ENCODE measurements at regions not wholly inside any gene's neighbourhood (a gene's known extent, or its start where the extent isn't known, plus 50 kb on each side); places are given as distances from the start of the nearest gene placed in this dataset.

DNA sequence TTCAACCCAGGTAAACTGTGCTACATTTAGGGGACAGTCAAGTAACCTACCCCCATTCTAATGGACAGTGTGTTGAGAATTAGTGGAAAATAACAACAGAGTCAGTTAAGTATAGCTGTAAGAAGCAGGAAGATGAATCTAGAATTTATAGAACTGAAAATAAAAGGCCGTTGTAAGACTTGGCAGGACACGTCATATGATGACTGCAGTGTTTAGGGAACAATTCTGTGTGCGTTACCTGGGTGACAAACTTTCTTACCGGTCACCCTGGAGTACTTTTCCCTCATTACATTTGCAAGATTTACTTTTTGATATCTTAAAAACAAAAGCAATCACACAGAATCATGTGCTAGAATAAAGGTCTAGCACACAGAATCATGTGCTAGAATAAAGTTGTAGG lies 536.3 kb upstream of the ZNF717 start:
- TF ChIP-seq, protein P1, sequence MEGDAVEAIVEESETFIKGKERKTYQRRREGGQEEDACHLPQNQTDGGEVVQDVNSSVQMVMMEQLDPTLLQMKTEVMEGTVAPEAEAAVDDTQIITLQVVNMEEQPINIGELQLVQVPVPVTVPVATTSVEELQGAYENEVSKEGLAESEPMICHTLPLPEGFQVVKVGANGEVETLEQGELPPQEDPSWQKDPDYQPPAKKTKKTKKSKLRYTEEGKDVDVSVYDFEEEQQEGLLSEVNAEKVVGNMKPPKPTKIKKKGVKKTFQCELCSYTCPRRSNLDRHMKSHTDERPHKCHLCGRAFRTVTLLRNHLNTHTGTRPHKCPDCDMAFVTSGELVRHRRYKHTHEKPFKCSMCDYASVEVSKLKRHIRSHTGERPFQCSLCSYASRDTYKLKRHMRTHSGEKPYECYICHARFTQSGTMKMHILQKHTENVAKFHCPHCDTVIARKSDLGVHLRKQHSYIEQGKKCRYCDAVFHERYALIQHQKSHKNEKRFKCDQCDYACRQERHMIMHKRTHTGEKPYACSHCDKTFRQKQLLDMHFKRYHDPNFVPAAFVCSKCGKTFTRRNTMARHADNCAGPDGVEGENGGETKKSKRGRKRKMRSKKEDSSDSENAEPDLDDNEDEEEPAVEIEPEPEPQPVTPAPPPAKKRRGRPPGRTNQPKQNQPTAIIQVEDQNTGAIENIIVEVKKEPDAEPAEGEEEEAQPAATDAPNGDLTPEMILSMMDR (IDR thresholded peaks at IDR 0.05; ENCODE audit: low read depth, low read length): no peak
- Histone ChIP-seq H3K27me3 (no peaks in the 10 kb centered on the region), H3K27ac (no peak overlapping the region), H3K4me3 (no peak overlapping the region), H3K4me1 (ENCODE audit: low read depth) (no peaks in the 10 kb centered on the region), H3K9me3 (ENCODE audit: low read depth) (no peaks in the 10 kb centered on the region), H3K36me3 (no peaks in the 10 kb centered on the region)
- no peak for DNase-seq (ENCODE audit: low read depth in 1 of 2, low spot score in 1 of 2)

DNA sequence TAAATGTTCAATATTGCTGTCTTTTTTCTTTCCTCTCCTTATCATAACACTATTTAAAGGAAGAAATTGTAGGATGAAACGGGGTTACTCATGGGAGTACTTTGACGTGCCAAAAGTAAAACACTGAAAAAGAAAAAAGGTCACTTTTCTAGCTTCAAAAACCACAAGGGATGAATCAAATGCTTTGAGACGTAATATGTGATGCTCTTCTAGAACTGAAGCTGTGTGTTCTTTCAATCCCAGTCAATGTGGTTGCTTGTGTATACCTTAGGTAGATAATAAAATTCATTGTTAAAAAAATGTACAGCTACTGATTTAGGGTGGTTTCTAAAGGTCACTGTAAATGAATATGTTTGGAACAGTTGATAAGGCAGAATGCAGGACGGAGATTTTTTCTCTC lies 538.8 kb upstream of the ZNF717 start:
- H3K4me1 ChIP-seq (ENCODE audit: low read depth): no peaks in the 10 kb centered on the region
- H3K36me3 ChIP-seq: no peaks in the 10 kb centered on the region
- no peaks in the 10 kb centered on the region for H3K27me3 ChIP-seq
- no peak overlapping the region for H3K4me3 ChIP-seq
- H3K9me3 ChIP-seq (ENCODE audit: low read depth): no peaks in the 10 kb centered on the region
- no peak for DNase-seq (ENCODE audit: low read depth in 1 of 2, low spot score in 1 of 2)
- H3K27ac ChIP-seq: no peak overlapping the region
- TF ChIP-seq, protein P1 (IDR thresholded peaks at IDR 0.05; ENCODE audit: low read depth, low read length): no peak

DNA sequence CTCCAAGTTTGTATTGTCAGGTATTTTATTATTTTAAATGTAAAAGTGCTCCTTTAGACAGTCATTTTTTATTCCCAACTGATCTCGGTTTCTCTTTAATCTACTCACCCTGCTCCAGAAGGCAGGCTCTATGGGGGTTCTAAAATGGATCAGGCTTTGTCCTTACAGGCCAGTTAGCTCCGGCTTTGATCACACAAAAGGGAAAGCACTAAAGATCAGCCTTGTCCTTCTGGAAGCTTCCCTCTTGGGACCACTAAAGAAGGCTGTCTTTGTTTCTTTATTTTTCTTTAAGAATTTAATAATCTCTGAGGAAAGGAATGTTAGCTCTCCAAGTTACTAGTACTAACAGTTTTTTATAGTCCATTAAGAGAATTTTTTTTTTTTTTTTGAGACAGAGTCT lies 560.5 kb upstream of the ZNF717 start:
- no peaks in the 10 kb centered on the region for H3K9me3 ChIP-seq (ENCODE audit: low read depth)
- DNase-seq (ENCODE audit: low read depth in 1 of 2, low spot score in 1 of 2): no peak
- no peaks in the 10 kb centered on the region for H3K27me3 ChIP-seq
- TF ChIP-seq, protein P1 (IDR thresholded peaks at IDR 0.05; ENCODE audit: low read depth, low read length): no peak
- H3K4me3 ChIP-seq: no peak overlapping the region
- no peaks in the 10 kb centered on the region for H3K4me1 ChIP-seq (ENCODE audit: low read depth)
- no peaks in the 10 kb centered on the region for H3K36me3 ChIP-seq
- H3K27ac ChIP-seq: no peak overlapping the region

DNA sequence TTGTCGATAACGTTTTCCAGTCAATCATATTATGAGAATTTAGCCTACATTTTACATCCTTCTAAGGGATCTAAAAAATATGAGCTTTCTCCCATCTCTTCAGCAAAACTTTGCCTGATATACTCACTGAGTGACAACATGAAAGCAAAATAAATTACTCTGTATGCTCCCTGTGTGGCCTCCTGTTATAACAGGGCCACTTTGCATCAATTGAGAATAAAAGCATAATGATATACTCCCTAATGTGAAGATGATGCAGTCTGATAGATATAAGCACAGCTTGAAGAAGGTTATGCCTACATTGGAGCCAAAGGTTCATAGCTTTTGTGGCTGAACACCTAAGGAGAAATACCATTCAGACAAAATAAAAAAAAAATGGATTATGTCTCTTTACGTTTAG lies 561.3 kb upstream of the ZNF717 start:
- Histone ChIP-seq H3K36me3 (no peaks in the 10 kb centered on the region), H3K27me3 (no peaks in the 10 kb centered on the region), H3K4me3 (no peak overlapping the region), H3K4me1 (ENCODE audit: low read depth) (no peaks in the 10 kb centered on the region), H3K9me3 (ENCODE audit: low read depth) (no peaks in the 10 kb centered on the region), H3K27ac (no peak overlapping the region)
- TF ChIP-seq, protein P1 (IDR thresholded peaks at IDR 0.05; ENCODE audit: low read depth, low read length): no peak
- no peak for DNase-seq (ENCODE audit: low read depth in 1 of 2, low spot score in 1 of 2)

DNA sequence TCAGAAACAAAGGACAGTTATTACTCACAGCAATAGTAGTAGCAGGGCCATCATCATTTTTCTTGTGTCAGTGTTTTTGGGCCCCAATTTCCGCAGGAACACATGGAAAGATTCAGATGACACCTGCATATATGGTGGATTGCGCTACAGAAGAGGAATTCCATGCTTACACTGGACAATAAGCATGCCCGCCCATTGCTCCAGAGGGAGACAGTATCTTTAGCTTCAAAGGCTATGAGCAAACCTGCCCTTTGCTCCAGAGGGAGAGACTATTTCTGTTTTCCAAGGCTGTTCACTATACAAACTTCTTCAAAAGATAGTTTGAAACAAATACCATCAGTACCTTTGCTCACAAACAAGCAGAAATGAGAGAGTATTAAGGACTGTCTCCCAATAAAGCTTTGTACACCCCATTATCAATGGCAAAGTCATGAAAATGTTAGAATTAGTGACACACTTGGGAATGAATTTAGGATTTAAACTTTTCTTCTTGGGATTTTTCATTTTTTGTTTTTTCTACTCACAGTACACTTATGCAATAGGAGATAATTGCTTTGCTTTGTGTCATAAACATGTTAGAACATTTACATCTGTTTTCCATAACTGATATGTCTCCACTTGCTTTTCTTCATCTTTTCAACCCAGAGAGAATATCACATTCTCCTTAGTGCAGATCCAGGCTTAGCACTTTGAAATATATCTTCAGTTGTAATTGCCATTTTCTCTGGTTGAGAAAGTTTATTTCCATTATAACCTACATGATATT lies 564.5 kb upstream of the ZNF717 start:
- Histone ChIP-seq H3K36me3 (no peaks in the 10 kb centered on the region), H3K4me1 (ENCODE audit: low read depth) (peaks cover 5% of the 10 kb centered on the region), H3K4me3 (no peak overlapping the region), H3K27me3 (peaks cover 3% of the 10 kb centered on the region), H3K9me3 (ENCODE audit: low read depth) (no peaks in the 10 kb centered on the region), H3K27ac (no peak overlapping the region)
- no peak for DNase-seq (ENCODE audit: low read depth in 1 of 2, low spot score in 1 of 2)
- TF ChIP-seq, protein P1 (IDR thresholded peaks at IDR 0.05; ENCODE audit: low read depth, low read length): no peak

Measured in cardiac muscle cell (in vitro differentiated cells and primary cell).